ENCODE measurements at regions not wholly inside any gene's neighbourhood (a gene's known extent, or its start where the extent isn't known, plus 50 kb on each side); places are given as distances from the start of the nearest gene placed in this dataset.

DNA sequence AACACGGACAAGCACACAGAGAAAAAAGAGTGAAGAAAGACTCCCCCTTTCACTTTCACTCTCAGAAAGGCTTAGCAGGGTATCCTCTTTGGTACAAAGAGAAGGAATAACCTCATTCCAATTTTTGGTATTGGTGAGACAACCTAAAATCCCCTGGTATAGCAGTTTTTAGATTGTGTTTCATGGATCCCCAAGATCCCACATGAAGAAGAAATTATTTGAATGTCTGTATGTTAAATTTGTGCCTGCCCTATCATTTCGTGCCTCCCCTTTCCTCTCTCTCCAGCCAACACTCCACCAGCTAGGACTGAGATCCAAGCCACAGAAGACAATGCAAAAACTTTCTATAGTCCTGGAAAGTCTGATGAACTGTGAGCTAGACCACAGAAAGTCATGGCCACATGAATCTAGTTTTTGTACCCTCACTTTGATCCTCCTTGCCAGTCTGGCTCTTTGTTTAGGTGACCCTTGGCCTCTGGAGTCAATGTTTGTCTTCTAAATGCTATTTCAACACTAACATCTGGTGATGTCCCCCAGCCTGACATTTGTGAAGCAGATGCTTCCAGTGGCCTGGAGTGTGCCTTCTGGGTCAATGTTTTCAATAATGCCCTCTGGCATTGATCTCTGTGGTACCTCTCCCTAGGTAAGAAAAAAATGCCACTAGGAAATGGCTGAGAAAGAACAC lies 181.9 kb upstream of the BMP4 start:
- TF ChIP-seq, protein P1, sequence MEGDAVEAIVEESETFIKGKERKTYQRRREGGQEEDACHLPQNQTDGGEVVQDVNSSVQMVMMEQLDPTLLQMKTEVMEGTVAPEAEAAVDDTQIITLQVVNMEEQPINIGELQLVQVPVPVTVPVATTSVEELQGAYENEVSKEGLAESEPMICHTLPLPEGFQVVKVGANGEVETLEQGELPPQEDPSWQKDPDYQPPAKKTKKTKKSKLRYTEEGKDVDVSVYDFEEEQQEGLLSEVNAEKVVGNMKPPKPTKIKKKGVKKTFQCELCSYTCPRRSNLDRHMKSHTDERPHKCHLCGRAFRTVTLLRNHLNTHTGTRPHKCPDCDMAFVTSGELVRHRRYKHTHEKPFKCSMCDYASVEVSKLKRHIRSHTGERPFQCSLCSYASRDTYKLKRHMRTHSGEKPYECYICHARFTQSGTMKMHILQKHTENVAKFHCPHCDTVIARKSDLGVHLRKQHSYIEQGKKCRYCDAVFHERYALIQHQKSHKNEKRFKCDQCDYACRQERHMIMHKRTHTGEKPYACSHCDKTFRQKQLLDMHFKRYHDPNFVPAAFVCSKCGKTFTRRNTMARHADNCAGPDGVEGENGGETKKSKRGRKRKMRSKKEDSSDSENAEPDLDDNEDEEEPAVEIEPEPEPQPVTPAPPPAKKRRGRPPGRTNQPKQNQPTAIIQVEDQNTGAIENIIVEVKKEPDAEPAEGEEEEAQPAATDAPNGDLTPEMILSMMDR (IDR thresholded peaks at IDR 0.05; ENCODE audit: low read depth, low read length, poor library complexity, severe bottlenecking), result no peak
- no peak for TF ChIP-seq EZH2phosphoT487 (IDR thresholded peaks at IDR 0.05; ENCODE audit: borderline replicate concordance, low read length)
